Smooth muscle cell (in vitro differentiated cells): ENCODE measurements at regions not wholly inside any gene's neighbourhood (a gene's known extent, or its start where the extent isn't known, plus 50 kb on each side); places are given as distances from the start of the nearest gene placed in this dataset.
"Not testable (repeated sequence)": the region's sequence is repeated elsewhere in the genome, so short reads cannot be mapped to it uniquely, and the experiment has no call there.

Experiments
- DNase-seq: peaks from one replicate; lab custom pipeline; 2025; ENCODE audit not compliant: unreplicated experiment; lab: John Stamatoyannopoulos, UW
- H2AFZ ChIP-seq: fragments of 200-600 bp; sonication (generic); 2 replicates; pipeline ENCODE4 v1.6.0; 2016; ENCODE audit warnings: antibody characterized with exemption, low read depth, mild to moderate bottlenecking
- H3F3A ChIP-seq: fragments of 200-600 bp; sonication (generic); 2 replicates; pipeline ENCODE4 v1.6.0; 2017; ENCODE audit warnings: antibody characterized with exemption, low read depth
- H3K27ac ChIP-seq: fragments of 200-600 bp; sonication (generic); 2 replicates; pipeline ENCODE4 v1.5.1; 2016; ENCODE audit warnings: low read depth, mild to moderate bottlenecking
- H3K27me3 ChIP-seq: fragments of 200-600 bp; sonication (generic); 2 replicates; pipeline ENCODE4 v1.6.1; 2016; ENCODE audit warnings: low read depth, mild to moderate bottlenecking
- H3K36me3 ChIP-seq: fragments of 200-600 bp; sonication (generic); 2 replicates; pipeline ENCODE4 v1.5.1; 2016; ENCODE audit warnings: low read depth
- H3K4me1 ChIP-seq: fragments of 200-600 bp; sonication (generic); 2 replicates; pipeline ENCODE4 v1.5.1; 2016; ENCODE audit warnings: low read depth
- H3K4me2 ChIP-seq: fragments of 200-600 bp; sonication (generic); 2 replicates; pipeline ENCODE4 v1.6.0; 2016; ENCODE audit warnings: mild to moderate bottlenecking
- H3K4me3 ChIP-seq: fragments of 200-600 bp; sonication (generic); 2 replicates; pipeline ENCODE4 v1.5.1; 2016; ENCODE audit warnings: mild to moderate bottlenecking
- H3K79me2 ChIP-seq: fragments of 200-600 bp; sonication (generic); 2 replicates; pipeline ENCODE4 v1.6.0; 2016; ENCODE audit warnings: low read depth, mild to moderate bottlenecking
- H3K9ac ChIP-seq: fragments of 200-600 bp; sonication (generic); 2 replicates; pipeline ENCODE4 v1.6.0; 2016; ENCODE audit warnings: low read depth
- H3K9me3 ChIP-seq: fragments of 200-600 bp; sonication (generic); replicated peaks from 2 replicates; pipeline ENCODE4 v1.5.1; 2016; ENCODE audit warnings: low read depth
- H4K20me1 ChIP-seq: fragments of 200-600 bp; sonication (generic); 2 replicates; pipeline ENCODE4 v1.6.0; 2016; ENCODE audit warnings: low read depth
- CTCF ChIP-seq: fragments of 200-600 bp; sonication (generic); IDR thresholded peaks from 2 replicates; pipeline ENCODE4 v1.5.1; 2017; ENCODE audit warnings: borderline replicate concordance, mild to moderate bottlenecking, antibody characterized with exemption; ENCODE audit not compliant: insufficient read depth, poor library complexity, severe bottlenecking
- WGBS: methylation state at CpG from one replicate; pipeline ENCODE4 v1.1.7; 2016; ENCODE audit warnings: low lambda C conversion rate; 5-methylcytosine and 5-hydroxymethylcytosine counted together

DNA sequence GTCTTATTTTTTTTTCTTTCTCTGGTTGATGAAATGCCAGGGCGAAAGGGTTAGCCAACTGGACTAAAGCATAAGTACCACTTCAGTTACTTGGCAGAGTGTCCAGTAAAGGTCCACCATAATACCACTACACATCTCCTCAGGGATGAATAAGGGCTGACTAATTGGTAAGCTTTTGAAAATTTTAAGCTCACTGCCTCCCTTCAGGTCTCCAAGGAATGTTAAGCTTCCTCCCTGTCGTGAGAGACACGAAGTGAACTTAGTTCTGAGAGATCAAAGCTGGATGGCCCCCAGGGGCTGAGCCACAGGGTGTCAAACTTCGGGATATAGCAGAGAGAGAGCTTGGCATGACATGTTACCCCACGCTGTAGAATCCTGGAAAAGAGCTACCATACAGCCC lies 111.4 kb downstream of the VSIG4 start:
- Histone ChIP-seq H4K20me1 (no peaks in the 10 kb centered on the region), H3K4me3 (no peak overlapping the region), H3F3A (no peaks in the 10 kb centered on the region), H3K36me3 (no peaks in the 10 kb centered on the region), H3K4me1 (no peaks in the 10 kb centered on the region), H3K27me3 (no peaks in the 10 kb centered on the region), H3K9me3 (no peaks in the 10 kb centered on the region), H3K4me2 (no peak overlapping the region), H2AFZ (no peak overlapping the region), H3K79me2 (no peaks in the 10 kb centered on the region), H3K9ac (no peak overlapping the region), H3K27ac (no peak overlapping the region)
- TF ChIP-seq CTCF = no peak
- 42% methylated on average over 5 of the region's 5 CpGs for WGBS
- DNase-seq = no peak

GRCh38 chrX:65927386-65927785 lies 112.5 kb downstream of the VSIG4 start:
- not testable (repeated sequence) for H3K9ac ChIP-seq, H3K4me2 ChIP-seq, H3K79me2 ChIP-seq, H2AFZ ChIP-seq, H3K4me3 ChIP-seq, H3K27ac ChIP-seq, H3F3A ChIP-seq, H3K4me1 ChIP-seq, H3K27me3 ChIP-seq, H3K36me3 ChIP-seq, H3K9me3 ChIP-seq, H4K20me1 ChIP-seq, DNase-seq
- 67% methylated on average over 3 of the region's 3 CpGs for WGBS

DNA sequence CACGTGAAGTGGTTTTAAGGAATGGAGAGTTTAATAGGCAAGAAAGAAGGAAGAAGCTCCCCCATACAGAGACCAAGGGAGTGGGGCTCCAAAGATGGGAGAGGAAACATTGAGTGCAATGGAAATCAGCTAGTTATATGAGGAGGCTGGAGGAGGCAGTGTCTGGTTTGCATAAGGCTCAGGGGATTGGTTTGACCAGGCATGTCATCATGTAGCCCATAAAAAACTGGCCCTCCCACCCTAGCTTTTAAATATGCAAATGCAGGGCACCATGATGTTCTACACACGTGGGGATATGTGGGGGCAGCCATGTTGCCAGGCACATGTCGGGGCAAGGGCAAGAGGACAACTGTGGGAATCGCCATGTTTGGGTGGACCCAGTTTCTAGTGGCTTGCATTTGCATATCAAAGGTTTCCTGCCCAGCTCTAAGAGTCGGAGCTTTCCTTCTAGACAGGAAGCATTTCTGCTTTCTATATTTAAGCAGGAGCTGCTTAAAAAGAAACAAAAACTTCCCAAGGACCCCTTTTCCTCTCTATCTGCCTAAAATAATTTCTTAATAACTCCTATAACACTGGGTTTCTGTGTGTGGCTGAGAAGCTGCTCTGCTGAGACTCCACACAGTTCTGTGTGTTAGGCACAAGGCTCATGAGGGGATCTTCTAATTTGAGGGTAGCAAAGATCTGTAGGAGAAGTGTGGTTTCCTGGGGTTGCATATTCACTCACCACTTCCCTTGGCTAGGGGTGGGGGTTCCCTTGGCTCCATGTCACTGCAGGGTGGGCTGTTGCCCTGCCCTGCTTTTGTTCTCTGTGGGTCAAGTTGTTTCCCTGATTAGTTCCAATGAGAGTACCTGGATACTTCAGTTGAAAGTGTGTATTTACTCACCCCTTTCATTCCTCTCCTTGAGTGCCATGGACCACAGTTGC lies 113.5 kb downstream of the VSIG4 start:
- Histone ChIP-seq H3K9me3 (no peaks in the 10 kb centered on the region), H3K4me3 (no peak overlapping the region), H3F3A (no peaks in the 10 kb centered on the region), H3K4me2 (no peak overlapping the region), H3K79me2 (no peaks in the 10 kb centered on the region), H4K20me1 (no peaks in the 10 kb centered on the region), H3K27me3 (no peaks in the 10 kb centered on the region), H3K9ac (no peak overlapping the region), H3K27ac (no peak overlapping the region), H3K36me3 (no peaks in the 10 kb centered on the region), H3K4me1 (no peaks in the 10 kb centered on the region), H2AFZ (no peak overlapping the region)
- no peak for DNase-seq
- no peak for TF ChIP-seq CTCF
- WGBS = 62% methylated on average over 5 of the region's 5 CpGs

GRCh38 chrX:65925592-65925991 lies 114.3 kb downstream of the VSIG4 start:
- Histone ChIP-seq H3K79me2 (no peaks in the 10 kb centered on the region), H3K4me1 (no peaks in the 10 kb centered on the region), H3K27ac (no peak overlapping the region), H4K20me1 (no peaks in the 10 kb centered on the region), H3K4me3 (no peak overlapping the region), H3K36me3 (no peaks in the 10 kb centered on the region), H3K9ac (no peak overlapping the region), H3F3A (no peaks in the 10 kb centered on the region), H2AFZ (no peak overlapping the region), H3K4me2 (no peak overlapping the region), H3K9me3 (no peaks in the 10 kb centered on the region), H3K27me3 (no peaks in the 10 kb centered on the region)
- no peak for DNase-seq
- no peak for TF ChIP-seq CTCF
- 76% methylated on average over 3 of the region's 3 CpGs for WGBS
